ENCODE measurements at regions not wholly inside any gene's neighbourhood (a gene's known extent, or its start where the extent isn't known, plus 50 kb on each side); places are given as distances from the start of the nearest gene placed in this dataset.

GRCh38 chr1:115198938-115199337 lies 109.6 kb upstream of the TSPAN2 start:
- Histone ChIP-seq H3K14ac (ENCODE audit: insufficient read length) (no peak overlapping the region), H3K56ac (replicated peaks; ENCODE audit: insufficient read length, low read depth, low read length) (no peak overlapping the region), H3K4me2 (ENCODE audit: insufficient read depth in 1 of 2, low read depth in 2 of 2, low read length in 2 of 2) (no peak overlapping the region), H3K23ac (ENCODE audit: insufficient read length) (no peak overlapping the region), H2BK120ac (replicated peaks; ENCODE audit: low read depth, low read length) (no peak overlapping the region), H3K27me3 (replicated peaks in 1 of 4; ENCODE audit: control insufficient read depth in 3 of 4, extremely low read depth in 1 of 4, insufficient read depth in 3 of 4, low read length in 3 of 4) (no peaks in the 10 kb centered on the region), H4K8ac (ENCODE audit: extremely low read depth, insufficient read depth, low read length) (no peak overlapping the region), H4K20me1 (replicated peaks in 1 of 2; ENCODE audit: control insufficient read depth in 1 of 2, insufficient read depth in 2 of 2, low read length in 2 of 2) (no peaks in the 10 kb centered on the region), H3K23me2 (ENCODE audit: low read depth, low read length) (no peaks in the 10 kb centered on the region), H3K79me1 (ENCODE audit: low read depth, low read length) (no peaks in the 10 kb centered on the region), H3K4me3 (ENCODE audit: extremely low read depth in 1 of 4, insufficient read depth in 2 of 4, low read depth in 3 of 4, low read length in 4 of 4) (no peak overlapping the region), H2BK12ac (ENCODE audit: low read depth, low read length) (no peak overlapping the region), H2BK5ac (ENCODE audit: low read depth, low read length) (no peak overlapping the region), H3K18ac (ENCODE audit: extremely low read depth, low read length) (no peak overlapping the region), H2AFZ (ENCODE audit: low read length) (no peak overlapping the region), H4K91ac (replicated peaks; ENCODE audit: insufficient read length, low read length) (no peak overlapping the region), H2BK20ac (ENCODE audit: low read length) (no peak overlapping the region), H2BK15ac (ENCODE audit: low read length) (no peak overlapping the region), H3K27ac (ENCODE audit: low read depth, low read length) (no peak overlapping the region), H2AK5ac (ENCODE audit: low read depth, low read length) (no peak overlapping the region), H3K4ac (replicated peaks; ENCODE audit: insufficient read length, low read depth, low read length) (no peak overlapping the region), H3K36me3 (ENCODE audit: control insufficient read depth in 2 of 4, insufficient read depth in 4 of 4, low read length in 3 of 4) (no peaks in the 10 kb centered on the region), H3K79me2 (ENCODE audit: control insufficient read depth in 1 of 2, insufficient read depth in 2 of 2, low read length in 2 of 2) (no peaks in the 10 kb centered on the region), H3K4me1 (replicated peaks in 1 of 4; ENCODE audit: control insufficient read depth in 3 of 4, insufficient read depth in 4 of 4, low read length in 3 of 4) (no peaks in the 10 kb centered on the region; a peak in 1 of 7 replicates), H4K5ac (ENCODE audit: insufficient read length, low read depth, low read length) (no peak overlapping the region), H3K9me3 (ENCODE audit: insufficient read depth in 2 of 2, low read depth in 1 of 2, low read length in 1 of 2) (no peaks in the 10 kb centered on the region), H3K9ac (replicated peaks in 1 of 4; ENCODE audit: extremely low read depth in 1 of 4, low read depth in 3 of 4, low read length in 3 of 4) (no peak overlapping the region)
- CTCF ChIA-PET (ENCODE audit: partially characterized antibody) = interaction anchor here (1.0 kb wide), 1 partner anchor 21 kb away, joined by 3 read pairs; no protein-coding TSS in a partner anchor
- TF ChIP-seq E2F6 (IDR thresholded peaks at IDR 0.05) (no peak), SP1 (IDR thresholded peaks at IDR 0.05; ENCODE audit: low read depth, low read length) (no peak), GABPA (IDR thresholded peaks at IDR 0.05; ENCODE audit: borderline replicate concordance, insufficient read depth, low read length) (no peak)
- WGBS, 2 experiments (ENCODE audit: extremely low coverage in 1 of 2, insufficient coverage in 1 of 2, insufficient read length in 1 of 2, insufficient replicate concordance in 2 of 2, low coverage in 1 of 2, low lambda C conversion rate in 2 of 2, missing lambda C conversion rate in 1 of 2) = 76% methylated on average over 4 of the region's 4 CpGs; no CpG with 5 or more reads in 1 of the 2 experiments
- DNase-seq (ENCODE audit: low read depth in 1 of 2, low spot score in 2 of 2) = no peak
- POLR2A ChIA-PET (ENCODE audit: partially characterized antibody) = no interaction called here
- FAIRE-seq = no peak

Measured in H1 (cell line).